Chondrocyte (in vitro differentiated cells): ENCODE measurements at regions not wholly inside any gene's neighbourhood (a gene's known extent, or its start where the extent isn't known, plus 50 kb on each side); places are given as distances from the start of the nearest gene placed in this dataset.
"Not testable (repeated sequence)": the region's sequence is repeated elsewhere in the genome, so short reads cannot be mapped to it uniquely, and the experiment has no call there.

ENCODE experiments used
- DNase-seq: peaks from one replicate; pipeline ENCODE4 v3.0.0; 2021; ENCODE audit warnings: mixed read lengths, low spot score
- H3K27ac Mint-ChIP-seq: one replicate; pipeline ENCODE4 v1.8.0; 2021; ENCODE audit warnings: mild to moderate bottlenecking, moderate library complexity, mixed read lengths; ENCODE audit not compliant: unreplicated experiment
- H3K27me3 Mint-ChIP-seq: 2 replicates; pipeline ENCODE4 v1.8.0; 2021; ENCODE audit warnings: low read depth, mixed read lengths
- H3K36me3 Mint-ChIP-seq: 2 replicates; pipeline ENCODE4 v1.8.0; 2021; ENCODE audit warnings: low read depth, mixed read lengths
- H3K4me1 Mint-ChIP-seq: 2 replicates; pipeline ENCODE4 v1.8.0; 2021; ENCODE audit warnings: low read depth, mild to moderate bottlenecking, mixed read lengths
- H3K4me3 Mint-ChIP-seq: one replicate; pipeline ENCODE4 v1.8.0; 2021; ENCODE audit warnings: mild to moderate bottlenecking, moderate library complexity, mixed read lengths; ENCODE audit not compliant: unreplicated experiment
- H3K9me3 Mint-ChIP-seq: 2 replicates; pipeline ENCODE4 v1.8.0; 2021; ENCODE audit warnings: low read depth, mixed read lengths
- CTCF ChIP-seq: fragments of 200-600 bp; sonication (generic); IDR thresholded peaks from 2 replicates; pipeline ENCODE4 v1.5.0; 2021; ENCODE audit warnings: antibody characterized with exemption, mild to moderate bottlenecking, moderate library complexity

- Mint-ChIP-seq H3K4me3 (no peak overlapping the region), H3K4me1 (peaks cover 3% of the 10 kb centered on the region), H3K9me3 (peaks cover 2% of the 10 kb centered on the region), H3K27ac (no peak overlapping the region), H3K27me3 (no peaks in the 10 kb centered on the region), H3K36me3 (no peaks in the 10 kb centered on the region)
- no peak for TF ChIP-seq CTCF
- no peak for DNase-seq
Measured at GRCh38 chr17:71600137-71600789, 520.6 kb upstream of the SOX9 start.

- peaks cover 10% of the 10 kb centered on the region for H3K9me3 Mint-ChIP-seq
- DNase-seq, result no peak
- no peak overlapping the region for H3K27ac Mint-ChIP-seq
- H3K4me1 Mint-ChIP-seq, result peaks cover 3% of the 10 kb centered on the region
- TF ChIP-seq CTCF, result no peak
- H3K4me3 Mint-ChIP-seq, result no peak overlapping the region
- peaks cover 3% of the 10 kb centered on the region for H3K36me3 Mint-ChIP-seq
- no peaks in the 10 kb centered on the region for H3K27me3 Mint-ChIP-seq
Measured at GRCh38 chr17:71601894-71602504, 518.8 kb upstream of the SOX9 start.

- TF ChIP-seq CTCF, result no peak
- no peak overlapping the region for H3K4me3 Mint-ChIP-seq
- peaks cover 4% of the 10 kb centered on the region for H3K4me1 Mint-ChIP-seq
- no peak overlapping the region for H3K27ac Mint-ChIP-seq
- H3K36me3 Mint-ChIP-seq, result peaks cover 8% of the 10 kb centered on the region
- DNase-seq, result no peak
- H3K9me3 Mint-ChIP-seq, result peaks cover 17% of the 10 kb centered on the region
- no peaks in the 10 kb centered on the region for H3K27me3 Mint-ChIP-seq
Measured at GRCh38 chr17:71613996-71614395, 506.8 kb upstream of the SOX9 start.

- TF ChIP-seq CTCF, result no peak
- Mint-ChIP-seq H3K4me1 (peaks cover 4% of the 10 kb centered on the region), H3K4me3 (no peak overlapping the region), H3K27me3 (no peaks in the 10 kb centered on the region), H3K27ac (no peak overlapping the region), H3K9me3 (peaks cover 24% of the 10 kb centered on the region), H3K36me3 (peaks cover 8% of the 10 kb centered on the region)
- no peak for DNase-seq
Measured at GRCh38 chr17:71615820-71616219, 505.0 kb upstream of the SOX9 start.

- H3K27me3 Mint-ChIP-seq, H3K4me1 Mint-ChIP-seq, H3K4me3 Mint-ChIP-seq, H3K27ac Mint-ChIP-seq, H3K36me3 Mint-ChIP-seq, DNase-seq: not testable (repeated sequence)
- H3K9me3 Mint-ChIP-seq, result peaks cover 24% of the 10 kb centered on the region
Measured at GRCh38 chr17:71617767-71618166, 503.1 kb upstream of the SOX9 start.

- DNase-seq, result no peak
- no peak for TF ChIP-seq CTCF
- Mint-ChIP-seq H3K27me3 (no peaks in the 10 kb centered on the region), H3K4me1 (peaks cover 4% of the 10 kb centered on the region), H3K9me3 (no peaks in the 10 kb centered on the region), H3K27ac (no peak overlapping the region), H3K36me3 (no peaks in the 10 kb centered on the region), H3K4me3 (no peak overlapping the region)
Measured at GRCh38 chr17:71625330-71625729, 495.5 kb upstream of the SOX9 start.
